OCI-LY1 (cell line): ENCODE measurements at regions not wholly inside any gene's neighbourhood (a gene's known extent, or its start where the extent isn't known, plus 50 kb on each side); places are given as distances from the start of the nearest gene placed in this dataset.

Experiments used
- CTCF ChIP-seq: fragments of 200-600 bp; sonication (generic), shearing (Covaris generic); IDR thresholded peaks from 2 replicates; pipeline ENCODE4 v1.5.1; 2017; ENCODE audit warnings: mild to moderate bottlenecking, antibody characterized with exemption, low read length, moderate library complexity, mixed read lengths
- EZH2 ChIP-seq: fragments of 200-600 bp; sonication (generic), shearing (Covaris generic); IDR thresholded peaks from 2 replicates; pipeline ENCODE4 v1.8.0; 2017; ENCODE audit warnings: borderline replicate concordance, mixed run types, mild to moderate bottlenecking, antibody characterized with exemption, low read length, moderate library complexity, mixed read lengths

DNA sequence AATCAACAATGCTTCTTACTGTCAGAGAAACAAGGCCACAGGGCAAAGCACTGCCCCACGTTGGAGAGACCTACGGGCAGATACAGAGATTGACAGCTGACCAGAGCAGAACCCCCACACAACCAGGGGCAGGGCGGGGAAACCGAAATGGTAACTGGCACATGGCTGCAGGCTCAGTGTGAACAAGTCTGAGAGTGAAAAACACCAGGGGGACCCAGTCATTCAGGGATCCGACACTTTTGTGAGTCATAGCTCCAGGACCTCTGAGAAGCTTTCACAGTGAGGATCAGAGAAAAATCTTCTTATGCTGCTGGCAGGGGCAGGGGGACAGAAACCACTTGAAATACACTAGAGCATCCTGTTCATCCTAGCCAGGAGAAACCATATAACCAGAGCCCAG is 254.2 kb downstream of the C6orf118 start:
- TF ChIP-seq EZH2 (no peak), CTCF (no peak)
